ENCODE measurements at regions not wholly inside any gene's neighbourhood (a gene's known extent, or its start where the extent isn't known, plus 50 kb on each side); places are given as distances from the start of the nearest gene placed in this dataset.

GRCh38 chr18:71986351-71987050, 557.6 kb downstream of the CBLN2 start:
- TF ChIP-seq CTCF (IDR thresholded peaks at IDR 0.05; ENCODE audit: control extremely low read depth, extremely low read depth, low read depth, missing control alignments): no peak
- DNase-seq (ENCODE audit: extremely low spot score): no peak
- POLR2A ChIA-PET: no interaction called here
- CTCF ChIA-PET: no interaction called here

- TF ChIP-seq CTCF (IDR thresholded peaks at IDR 0.05; ENCODE audit: control extremely low read depth, extremely low read depth, low read depth, missing control alignments): no peak
- DNase-seq (ENCODE audit: extremely low spot score): no peak
- CTCF ChIA-PET: no interaction called here
- POLR2A ChIA-PET: no interaction called here
Measured at GRCh38 chr18:71976744-71977143, 567.4 kb downstream of the CBLN2 start.

- no peak for DNase-seq (ENCODE audit: extremely low spot score)
- ChIA-PET CTCF (interaction anchor here (1.5 kb wide), 1 partner anchor 12 kb away, joined by 7 read pairs; no protein-coding TSS in a partner anchor), POLR2A (no interaction called here)
- no peak for TF ChIP-seq CTCF (IDR thresholded peaks at IDR 0.05; ENCODE audit: control extremely low read depth, extremely low read depth, low read depth, missing control alignments)
Measured at GRCh38 chr18:71966791-71967190, 577.4 kb downstream of the CBLN2 start.

- CTCF ChIA-PET: interaction anchor here (0.7 to 1.0 kb wide), 2 partner anchors 11 to 22 kb away, joined by 3 read pairs; no protein-coding TSS in a partner anchor
- POLR2A ChIA-PET: no interaction called here
- no peak for TF ChIP-seq CTCF (IDR thresholded peaks at IDR 0.05; ENCODE audit: control extremely low read depth, extremely low read depth, low read depth, missing control alignments)
- DNase-seq (ENCODE audit: extremely low spot score): no peak
Measured at GRCh38 chr18:71958605-71959004, 585.5 kb downstream of the CBLN2 start.

- no peak for DNase-seq (ENCODE audit: extremely low spot score)
- POLR2A ChIA-PET: no interaction called here
- CTCF ChIA-PET: interaction anchor here (1.3 kb wide), 1 partner anchor 20 kb away, joined by 3 read pairs; no protein-coding TSS in a partner anchor
- no peak for TF ChIP-seq CTCF (IDR thresholded peaks at IDR 0.05; ENCODE audit: control extremely low read depth, extremely low read depth, low read depth, missing control alignments)
Measured at GRCh38 chr18:71951001-71951400, 593.1 kb downstream of the CBLN2 start.

GRCh38 chr18:71942433-71942832, 601.7 kb downstream of the CBLN2 start:
- DNase-seq (ENCODE audit: extremely low spot score): no peak
- POLR2A ChIA-PET: no interaction called here
- CTCF ChIA-PET: no interaction called here
- no peak for TF ChIP-seq CTCF (IDR thresholded peaks at IDR 0.05; ENCODE audit: control extremely low read depth, extremely low read depth, low read depth, missing control alignments)

Measured in GM10248 (cell line).